Cardiac muscle cell (in vitro differentiated cells and primary cell): ENCODE measurements at regions not wholly inside any gene's neighbourhood (a gene's known extent, or its start where the extent isn't known, plus 50 kb on each side); places are given as distances from the start of the nearest gene placed in this dataset.
"Not testable (repeated sequence)": the region's sequence is repeated elsewhere in the genome, so short reads cannot be mapped to it uniquely, and the experiment has no call there.

ENCODE experiments used
- DNase-seq, 2 donors: peaks; one replicate each; pipeline versions ENCODE4 v3.0.0 to v3.0.0-alpha.2; 2010 to 2017; ENCODE audit warnings: low read depth in 1 of 2, low spot score in 1 of 2
- H3K27ac ChIP-seq: fragments of 200-600 bp; sonication (generic); 2 replicates; pipeline ENCODE4 v1.5.1; 2016
- H3K27me3 ChIP-seq: fragments of 200-600 bp; sonication (generic); 2 replicates; pipeline ENCODE4 v1.6.0; 2016; ENCODE audit warnings: control low read depth
- H3K36me3 ChIP-seq: fragments of 200-600 bp; sonication (generic); 2 replicates; pipeline ENCODE4 v1.5.1; 2016; ENCODE audit warnings: control low read depth
- H3K4me1 ChIP-seq: fragments of 200-600 bp; sonication (generic); 2 replicates; pipeline ENCODE4 v1.8.1; 2017; ENCODE audit warnings: low read depth, mild to moderate bottlenecking, mixed run types
- H3K4me3 ChIP-seq: fragments of 200-600 bp; sonication (generic); 2 replicates; pipeline ENCODE4 v1.5.1; 2016; ENCODE audit warnings: mild to moderate bottlenecking
- H3K9me3 ChIP-seq: fragments of 200-600 bp; sonication (generic); 2 replicates; pipeline ENCODE4 v1.5.1; 2017; ENCODE audit warnings: low read depth, mild to moderate bottlenecking, control low read depth
- CTCF ChIP-seq: IDR thresholded peaks from 2 replicates; pipeline ENCODE4 v1.5.1; 2012; ENCODE audit warnings: low read depth, mild to moderate bottlenecking, low read length

- Histone ChIP-seq H3K4me3 (no peak overlapping the region), H3K36me3 (no peaks in the 10 kb centered on the region), H3K27ac (no peak overlapping the region), H3K4me1 (no peaks in the 10 kb centered on the region), H3K9me3 (peaks cover 48% of the 10 kb centered on the region), H3K27me3 (no peaks in the 10 kb centered on the region)
- DNase-seq: no peak
- TF ChIP-seq CTCF: no peak
These were observed 196.8 kb downstream of the GOLGA6L6 start for GRCh38 chr15:20344601-20345400.

GRCh38 chr15:20343395-20344211 is 198.0 kb downstream of the GOLGA6L6 start:
- not testable (repeated sequence) for H3K27me3 ChIP-seq, H3K4me1 ChIP-seq, DNase-seq, H3K4me3 ChIP-seq, H3K36me3 ChIP-seq, H3K27ac ChIP-seq
- peaks cover 38% of the 10 kb centered on the region for H3K9me3 ChIP-seq

- not testable (repeated sequence) for H3K27ac ChIP-seq, DNase-seq, H3K27me3 ChIP-seq, H3K4me3 ChIP-seq, H3K36me3 ChIP-seq, H3K4me1 ChIP-seq
- H3K9me3 ChIP-seq: peaks cover 34% of the 10 kb centered on the region
These were observed 198.8 kb downstream of the GOLGA6L6 start for GRCh38 chr15:20342601-20343394.

GRCh38 chr15:20341901-20342600 is 199.5 kb downstream of the GOLGA6L6 start:
- TF ChIP-seq CTCF: no peak
- H3K4me1 ChIP-seq: no peaks in the 10 kb centered on the region
- peaks cover 29% of the 10 kb centered on the region for H3K9me3 ChIP-seq
- H3K27ac ChIP-seq: no peak overlapping the region
- peak; percentile 20 to 30 for DNase-seq
- H3K4me3 ChIP-seq: no peak overlapping the region
- H3K36me3 ChIP-seq: no peaks in the 10 kb centered on the region
- no peaks in the 10 kb centered on the region for H3K27me3 ChIP-seq

- no peak for TF ChIP-seq CTCF
- no peak overlapping the region for H3K27ac ChIP-seq
- no peaks in the 10 kb centered on the region for H3K4me1 ChIP-seq
- no peaks in the 10 kb centered on the region for H3K36me3 ChIP-seq
- DNase-seq: peak; percentile 18 to 46
- no peak overlapping the region for H3K4me3 ChIP-seq
- H3K9me3 ChIP-seq: peaks cover 23% of the 10 kb centered on the region
- no peaks in the 10 kb centered on the region for H3K27me3 ChIP-seq
These were observed 200.5 kb downstream of the GOLGA6L6 start for GRCh38 chr15:20340931-20341661.
